Heart left ventricle (tissue), 13 donors: ENCODE measurements at regions not wholly inside any gene's neighbourhood (a gene's known extent, or its start where the extent isn't known, plus 50 kb on each side); places are given as distances from the start of the nearest gene placed in this dataset.
"Not testable (repeated sequence)": the region's sequence is repeated elsewhere in the genome, so short reads cannot be mapped to it uniquely, and the experiment has no call there.

Experiments used
- POLR2A ChIP-seq, 2 donors: fragments of 450-650 bp; IDR thresholded peaks; one replicate each; pipeline ENCODE4 v1.6.1; 2017; ENCODE audit warnings: antibody characterized with exemption in 2 of 2, mild to moderate bottlenecking in 2 of 2, moderate library complexity in 2 of 2
- TF ChIP-seq, protein P1 (sequence below), 12 donors: fragments of 200-600 bp; sonication (generic) in 4 of 12; IDR thresholded peaks; one replicate each; pipeline versions ENCODE4 v1.5.0 to v1.8.0; 2018 to 2022; ENCODE audit warnings: antibody characterized with exemption in 12 of 12, mild to moderate bottlenecking in 5 of 12
- donor health status: ischemic (EF 13 %, LVEDD 7.1; RV severe dilation, severe dysfunction).
- donor health status: DM: no; HTN: yes; CAD: no.
- donor health status: DM: no; HTN: no; CAD: no.
- donor health status: ischemic (EF 25% LVEDD 6.9; RV normal size, moderate dysfunction).
- donor health status: ischemic (EF 25% LVEDD 5.7; RV mildly dilated, moderate dysfunction).
- donor health status: ischemic (EF 35%, LVEDD 5.7; RV mildly dilated, moderate dysfunction).
- donor health status: nonischemic (EF 11% LVEDD 7.7; RV severe dilation, severe dysfunction).
- donor health status: DM: yes; HTN: yes; CAD: no.
- donor health status: PGD.
- donor health status: ischemic (EF 29% LVEDD 5.4; RV normal size, mild dysfunction).
- donor health status: nonischemic (EF 23%, LVEDD 6.1; RV moderate dilation, normal function).

DNA sequence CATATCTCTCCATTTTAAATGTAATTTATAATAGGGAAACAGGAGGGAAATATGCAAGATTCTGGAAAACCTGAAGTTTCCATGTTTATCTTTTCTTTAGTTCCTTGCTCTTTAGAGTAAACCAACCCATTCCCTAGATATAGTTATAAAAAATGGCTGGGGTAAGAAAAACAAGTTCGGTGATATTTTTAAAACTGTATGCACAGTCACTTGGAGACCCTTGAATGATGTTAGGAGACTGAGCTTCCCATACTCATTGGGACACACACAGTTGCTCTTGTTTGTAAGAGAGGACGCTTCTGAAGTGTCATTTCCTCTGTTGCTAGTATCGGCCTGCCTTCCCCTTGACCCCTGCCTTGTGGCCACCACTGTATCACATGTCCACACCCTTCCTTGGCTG, 55.0 kb upstream of the NBPF9 start:
- TF ChIP-seq, protein P1, sequence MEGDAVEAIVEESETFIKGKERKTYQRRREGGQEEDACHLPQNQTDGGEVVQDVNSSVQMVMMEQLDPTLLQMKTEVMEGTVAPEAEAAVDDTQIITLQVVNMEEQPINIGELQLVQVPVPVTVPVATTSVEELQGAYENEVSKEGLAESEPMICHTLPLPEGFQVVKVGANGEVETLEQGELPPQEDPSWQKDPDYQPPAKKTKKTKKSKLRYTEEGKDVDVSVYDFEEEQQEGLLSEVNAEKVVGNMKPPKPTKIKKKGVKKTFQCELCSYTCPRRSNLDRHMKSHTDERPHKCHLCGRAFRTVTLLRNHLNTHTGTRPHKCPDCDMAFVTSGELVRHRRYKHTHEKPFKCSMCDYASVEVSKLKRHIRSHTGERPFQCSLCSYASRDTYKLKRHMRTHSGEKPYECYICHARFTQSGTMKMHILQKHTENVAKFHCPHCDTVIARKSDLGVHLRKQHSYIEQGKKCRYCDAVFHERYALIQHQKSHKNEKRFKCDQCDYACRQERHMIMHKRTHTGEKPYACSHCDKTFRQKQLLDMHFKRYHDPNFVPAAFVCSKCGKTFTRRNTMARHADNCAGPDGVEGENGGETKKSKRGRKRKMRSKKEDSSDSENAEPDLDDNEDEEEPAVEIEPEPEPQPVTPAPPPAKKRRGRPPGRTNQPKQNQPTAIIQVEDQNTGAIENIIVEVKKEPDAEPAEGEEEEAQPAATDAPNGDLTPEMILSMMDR (IDR thresholded peaks at IDR 0.05), result not testable (repeated sequence)
- TF ChIP-seq POLR2A (IDR thresholded peaks at IDR 0.05), result not testable (repeated sequence)
